IMR-90 (cell line): ENCODE measurements at regions not wholly inside any gene's neighbourhood (a gene's known extent, or its start where the extent isn't known, plus 50 kb on each side); places are given as distances from the start of the nearest gene placed in this dataset.

Source experiments
- ATAC-seq: fragments of 200-7000 bp; cut with Tn5 transposase; 2 replicates; pipeline ENCODE4 v1.9.1; 2020; ENCODE audit warnings: low read depth, mild to moderate bottlenecking, moderate library complexity
- BruUV-seq: library from RNA; stranded (reverse); fragments of 400-500 nt; replicated peaks from 2 replicates; lab custom pipeline; 2021; lab: Mats Ljungman, UMichigan
- CTCF ChIA-PET: fragments of 300-600 bp; formaldehyde crosslinking; extraction: SDS; loops from one replicate; lab custom pipeline; 2021; ENCODE audit warnings: antibody characterized with exemption; lab: Yijun Ruan, JAX
- POLR2A ChIA-PET: fragments of 300-600 bp; sonication (Branson Sonifier 250); formaldehyde crosslinking; loops from one replicate; lab custom pipeline; 2022; ENCODE audit warnings: antibody characterized with exemption; ENCODE audit not compliant: unreplicated experiment; lab: Charles Lee
- DNase-seq: peaks from one replicate; pipeline ENCODE4 v3.0.0; 2013
- H2AFZ ChIP-seq: replicated peaks from 2 replicates; pipeline ENCODE3; 2013; ENCODE audit warnings: low read length, mild to moderate bottlenecking; ENCODE audit not compliant: poor library complexity
- H2AK5ac ChIP-seq: 2 replicates; pipeline ENCODE4 v1.6.1; 2013; ENCODE audit warnings: low read depth, low read length, inconsistent platforms
- H2AK9ac ChIP-seq: replicated peaks from 2 replicates; pipeline ENCODE3; 2013; ENCODE audit warnings: mild to moderate bottlenecking, low read depth, low read length, moderate library complexity; ENCODE audit not compliant: poor library complexity
- H2BK120ac ChIP-seq: 2 replicates; pipeline ENCODE4 v1.6.1; 2013; ENCODE audit warnings: low read depth, low read length, inconsistent platforms
- H2BK15ac ChIP-seq: 3 replicates; pipeline ENCODE4 v1.6.1; 2013; ENCODE audit warnings: low read depth, low read length, inconsistent platforms
- H2BK20ac ChIP-seq: 2 replicates; pipeline ENCODE4 v1.6.1; 2013; ENCODE audit warnings: low read depth, mild to moderate bottlenecking, inconsistent platforms, low read length, moderate library complexity
- H2BK5ac ChIP-seq: 2 replicates; pipeline ENCODE4 v1.6.1; 2013; ENCODE audit warnings: mild to moderate bottlenecking, low read depth, low read length, inconsistent platforms; ENCODE audit not compliant: poor library complexity, severe bottlenecking
- H3K14ac ChIP-seq: replicated peaks from 2 replicates; pipeline ENCODE4 v1.6.1; 2013; ENCODE audit warnings: low read depth, low read length, inconsistent platforms
- H3K18ac ChIP-seq: 2 replicates; pipeline ENCODE4 v1.6.1; 2013; ENCODE audit warnings: low read depth, low read length, control low read depth
- H3K23ac ChIP-seq: 2 replicates; pipeline ENCODE4 v1.6.1; 2013; ENCODE audit warnings: low read depth, low read length, inconsistent platforms
- H3K27ac ChIP-seq: 2 replicates; pipeline ENCODE4 v1.5.1; 2013; ENCODE audit warnings: mild to moderate bottlenecking, control low read depth, low read length; ENCODE audit not compliant: insufficient read depth
- H3K27me3 ChIP-seq: 2 replicates; pipeline ENCODE4 v1.6.1; 2013; ENCODE audit warnings: low read length; ENCODE audit not compliant: control insufficient read depth, insufficient read depth
- H3K36me3 ChIP-seq: 2 replicates; pipeline ENCODE4 v1.6.1; 2013; ENCODE audit warnings: low read length, mixed read lengths; ENCODE audit not compliant: control insufficient read depth, insufficient read depth
- H3K4ac ChIP-seq: 2 replicates; pipeline ENCODE4 v1.6.1; 2013; ENCODE audit warnings: low read depth, low read length, inconsistent platforms
- H3K4me1 ChIP-seq: 2 replicates; pipeline ENCODE4 v1.6.1; 2013; ENCODE audit warnings: low read length, mixed read lengths; ENCODE audit not compliant: control insufficient read depth, insufficient read depth
- H3K4me2 ChIP-seq: 2 replicates; pipeline ENCODE4 v1.6.1; 2013; ENCODE audit warnings: low read depth, mild to moderate bottlenecking, control low read depth, low read length, moderate library complexity
- H3K4me3 ChIP-seq: 2 replicates; pipeline ENCODE4 v1.5.1; 2013; ENCODE audit warnings: low read depth, mild to moderate bottlenecking, control low read depth, low read length, moderate library complexity; ENCODE audit not compliant: insufficient read depth
- H3K56ac ChIP-seq: 2 replicates; pipeline ENCODE4 v1.6.1; 2013; ENCODE audit warnings: low read length, inconsistent platforms; ENCODE audit not compliant: insufficient read depth; ENCODE audit errors: extremely low read depth
- H3K79me1 ChIP-seq, 2 experiments: 2 replicates each; pipeline ENCODE4 v1.6.1; 2013; ENCODE audit warnings: low read length in 2 of 2, inconsistent platforms in 1 of 2, low read depth in 1 of 2
- H3K9ac ChIP-seq: 2 replicates; pipeline ENCODE4 v1.6.1; 2013; ENCODE audit warnings: low read depth, low read length, control low read depth
- H3K9me1 ChIP-seq: 2 replicates; pipeline ENCODE4 v1.6.1; 2013; ENCODE audit warnings: low read length, inconsistent platforms; ENCODE audit not compliant: insufficient read depth
- H3K9me3 ChIP-seq: 2 replicates; pipeline ENCODE4 v1.6.1; 2013; ENCODE audit warnings: low read length; ENCODE audit not compliant: control insufficient read depth, insufficient read depth
- H4K20me1 ChIP-seq: 2 replicates; pipeline ENCODE4 v1.6.1; 2013; ENCODE audit warnings: low read length, inconsistent platforms; ENCODE audit not compliant: insufficient read depth
- H4K5ac ChIP-seq: 2 replicates; pipeline ENCODE4 v1.6.1; 2013; ENCODE audit warnings: mild to moderate bottlenecking, low read depth, low read length, control low read depth
- H4K8ac ChIP-seq, 2 experiments: 2 replicates each; pipeline ENCODE4 v1.6.1; 2013; ENCODE audit warnings: low read depth in 2 of 2, low read length in 2 of 2, control low read depth in 1 of 2, inconsistent platforms in 1 of 2
- H4K91ac ChIP-seq: 2 replicates; pipeline ENCODE4 v1.6.1; 2013; ENCODE audit warnings: low read depth, low read length, inconsistent platforms; ENCODE audit not compliant: insufficient read depth
- BHLHE40 ChIP-seq: fragments of 150-350 bp; IDR thresholded peaks from 2 replicates; pipeline ENCODE4 v1.6.1; 2016; ENCODE audit warnings: mild to moderate bottlenecking, low read depth, low read length
- MAFK ChIP-seq: IDR thresholded peaks from 2 replicates; pipeline ENCODE4 v1.6.1; 2012; ENCODE audit warnings: low read depth, low read length, improper control_type of control experiment
- WGBS, 2 experiments: methylation state at CpG; one replicate each; pipeline versions ENCODE4 v1.1.5 to v1.1.7; 2013; ENCODE audit warnings: missing lambda C conversion rate in 2 of 2; ENCODE audit not compliant: insufficient read length in 1 of 2; ENCODE audit errors: extremely low coverage in 2 of 2; 5-methylcytosine and 5-hydroxymethylcytosine counted together
- dilution Hi-C: fragments of 300-500 bp; cut with HindIII; formaldehyde crosslinking; loops from one replicate; pipeline ENCODE4 v1.14.3; 2018; ENCODE audit warnings: low sequenced_read_pairs; ENCODE audit not compliant: unreplicated experiment
- in situ Hi-C: fragments of 300-500 bp; cut with MboI; formaldehyde crosslinking; loops from 3 replicates; pipeline ENCODE4 v1.14.3; 2019; ENCODE audit warnings: low sequenced_read_pairs, inconsistent platforms, mixed read lengths
- intact Hi-C: fragments of 100-400 bp; cut with micrococcal nuclease; formaldehyde crosslinking; loops from 2 replicates; pipeline ENCODE4 v1.10.0; 2022

GRCh38 chr6:14922706-14923460 is 323.0 kb upstream of the JARID2 start:
- no TSS peak for BruUV-seq
- ChIA-PET CTCF (no interaction called here), POLR2A (no interaction called here)
- dilution Hi-C loops (no loop called here), intact Hi-C loops (loop anchor here (10.0 kb wide), 1 partner anchor 522 kb away; no protein-coding TSS in a partner anchor), in situ Hi-C loops (no loop called here)
- H2AK9ac ChIP-seq, result no peak overlapping the region
- H2BK15ac ChIP-seq, result no peak overlapping the region
- no peak overlapping the region for H3K4me2 ChIP-seq
- H2BK120ac ChIP-seq, result no peak overlapping the region
- peaks cover 14% of the 10 kb centered on the region for H3K9me1 ChIP-seq
- H3K9ac ChIP-seq, result no peak overlapping the region
- no peak overlapping the region for H3K14ac ChIP-seq
- H4K8ac ChIP-seq, result no peak overlapping the region
- H3K4me3 ChIP-seq, result no peak overlapping the region
- no peak overlapping the region for H3K4ac ChIP-seq
- DNase-seq, result no peak
- no peak for TF ChIP-seq BHLHE40
- no peak for TF ChIP-seq MAFK
- H3K4me1 ChIP-seq, result peaks cover 16% of the 10 kb centered on the region
- no peak overlapping the region for H4K5ac ChIP-seq
- ATAC-seq, result no peak
- no peaks in the 10 kb centered on the region for H4K20me1 ChIP-seq
- no peak overlapping the region for H2AK5ac ChIP-seq
- H3K27ac ChIP-seq, result no peak overlapping the region
- H3K79me1 ChIP-seq, result no peaks in the 10 kb centered on the region
- H3K27me3 ChIP-seq, result no peaks in the 10 kb centered on the region
- no peak overlapping the region for H3K18ac ChIP-seq
- H3K56ac ChIP-seq, result no peak overlapping the region
- no CpG with 5 or more reads among the region's 9 CpGs for WGBS, 2 experiments
- no peak overlapping the region for H3K23ac ChIP-seq
- no peak overlapping the region for H2BK20ac ChIP-seq
- H4K91ac ChIP-seq, result no peak overlapping the region
- H3K9me3 ChIP-seq, result no peaks in the 10 kb centered on the region
- H2AFZ ChIP-seq, result no peak overlapping the region
- no peaks in the 10 kb centered on the region for H3K36me3 ChIP-seq
- H2BK5ac ChIP-seq, result no peak overlapping the region
